K562 (cell line): ENCODE measurements at regions not wholly inside any gene's neighbourhood (a gene's known extent, or its start where the extent isn't known, plus 50 kb on each side); places are given as distances from the start of the nearest gene placed in this dataset.
"Not testable (repeated sequence)": the region's sequence is repeated elsewhere in the genome, so short reads cannot be mapped to it uniquely, and the experiment has no call there.

Experiments used
- ATAC-seq: fragments of 200-7000 bp; cut with Tn5 transposase; 3 replicates; pipeline ENCODE4 v1.9.1; 2020; ENCODE audit warnings: moderate library complexity
- BruUV-seq: library from RNA; stranded (reverse); fragments of 400-500 nt; replicated peaks from 2 replicates; lab custom pipeline; 2021; lab: Mats Ljungman, UMichigan
- CTCF ChIA-PET: fragments of 300-600 bp; formaldehyde crosslinking; extraction: SDS; loops from one replicate; lab custom pipeline; 2021; ENCODE audit warnings: low intra/inter-chr PET ratio; lab: Yijun Ruan, JAX
- POLR2A ChIA-PET: fragments of 300-600, 350-650 bp; sonication (Branson Sonifier 250); formaldehyde crosslinking; extraction: SDS; loops from one replicate; lab custom pipeline; 2021; ENCODE audit warnings: antibody characterized with exemption, inconsistent platforms; lab: Yijun Ruan, JAX
- DNase-seq, 4 experiments: peaks; one replicate each; pipeline versions ENCODE4 v3.0.0 to v3.0.0-alpha.2; 2011 to 2018; ENCODE audit warnings: low spot score in 3 of 4, mixed read lengths in 3 of 4; ENCODE audit errors: extremely low read depth in 1 of 4
- FAIRE-seq: peaks from 2 replicates; lab custom pipeline; 2011; peaks lifted over from hg19 to GRCh38; lab: Jason Lieb, UNC
- H2AFZ ChIP-seq: 2 replicates; pipeline ENCODE4 v1.6.0; 2011; ENCODE audit warnings: low read depth, low read length, control low read depth, inconsistent platforms
- H3K27ac ChIP-seq: fragments of 200-600 bp; 3 replicates; pipeline ENCODE4 v1.8.0; 2011; ENCODE audit warnings: low read depth, mild to moderate bottlenecking, control low read depth, inconsistent platforms, low read length, moderate library complexity, mixed read lengths; ENCODE audit errors: extremely low read depth
- H3K27me3 ChIP-seq, 2 experiments: fragments of 300-600 bp in 1 of 2; 2 replicates in 1 of 2; 3 replicates in 1 of 2; pipeline versions ENCODE4 v1.6.0 to v1.8.0; 2011; ENCODE audit warnings: inconsistent platforms in 2 of 2, low read length in 2 of 2, mild to moderate bottlenecking in 1 of 2, mixed read lengths in 1 of 2, moderate library complexity in 1 of 2; ENCODE audit not compliant: control insufficient read depth in 2 of 2, insufficient read depth in 2 of 2
- H3K36me3 ChIP-seq: fragments of 300-600 bp; 3 replicates; pipeline ENCODE4 v1.8.0; 2011; ENCODE audit warnings: mild to moderate bottlenecking, low read length, inconsistent platforms; ENCODE audit not compliant: control insufficient read depth, insufficient read depth
- H3K4me1 ChIP-seq, 2 experiments: fragments of 200-600 bp in 1 of 2; replicated peaks in 1 of 2; 2 replicates in 1 of 2; 3 replicates in 1 of 2; pipeline versions ENCODE4 v1.5.1 to v1.8.0; 2011; ENCODE audit warnings: inconsistent platforms in 2 of 2, low read length in 2 of 2, mild to moderate bottlenecking in 1 of 2, mixed read lengths in 1 of 2, moderate library complexity in 1 of 2; ENCODE audit not compliant: control insufficient read depth in 2 of 2, insufficient read depth in 2 of 2
- H3K4me2 ChIP-seq: 2 replicates; pipeline ENCODE4 v1.6.1; 2011; ENCODE audit warnings: low read length, control low read depth, inconsistent platforms, mixed read lengths; ENCODE audit not compliant: insufficient read depth
- H3K4me3 ChIP-seq: fragments of 200-600 bp; sonication (generic), shearing (Covaris generic); 2 replicates; pipeline ENCODE4 v1.5.1; 2016; ENCODE audit warnings: control low read depth, inconsistent platforms
- H3K79me2 ChIP-seq: fragments of 200-600 bp; 3 replicates; pipeline ENCODE4 v1.8.0; 2011; ENCODE audit warnings: low read length, inconsistent platforms; ENCODE audit not compliant: control insufficient read depth, insufficient read depth
- H3K9ac ChIP-seq, 2 experiments: 2 replicates each; pipeline versions ENCODE4 v1.6.0 to v1.6.1; 2011; ENCODE audit warnings: low read depth in 2 of 2, low read length in 2 of 2, control low read depth in 1 of 2, inconsistent platforms in 1 of 2, mild to moderate bottlenecking in 1 of 2, mixed read lengths in 1 of 2; ENCODE audit not compliant: insufficient read depth in 1 of 2
- H3K9me1 ChIP-seq: one replicate; pipeline ENCODE4 v1.6.0; 2011; ENCODE audit warnings: inconsistent platforms, mild to moderate bottlenecking, low read length, moderate library complexity; ENCODE audit not compliant: control insufficient read depth, insufficient read depth
- H3K9me3 ChIP-seq: replicated peaks from 2 replicates; pipeline ENCODE4 v1.5.1; 2011; ENCODE audit warnings: low read depth, low read length, inconsistent platforms; ENCODE audit not compliant: control insufficient read depth, insufficient read depth
- H4K20me1 ChIP-seq: replicated peaks from 2 replicates; pipeline ENCODE4 v1.6.1; 2011; ENCODE audit warnings: low read length, inconsistent platforms, mixed read lengths; ENCODE audit not compliant: control insufficient read depth, insufficient read depth
- ARID1B ChIP-seq: fragments of 450-650 bp; IDR thresholded peaks from 2 replicates; pipeline ENCODE4 v1.6.1; 2016; ENCODE audit warnings: antibody characterized with exemption, mild to moderate bottlenecking, inconsistent platforms
- CBFA2T2 ChIP-seq: fragments of 450-650 bp; conservative IDR thresholded peaks from 2 replicates; pipeline ENCODE4 v1.6.1; 2017; ENCODE audit warnings: mild to moderate bottlenecking
- CBFA2T3 ChIP-seq: fragments of 450-650 bp; IDR thresholded peaks from 2 replicates; pipeline ENCODE4 v1.6.1; 2017
- CEBPB ChIP-seq: fragments of 450-650 bp; IDR thresholded peaks from 2 replicates; pipeline ENCODE4 v1.6.1; 2016; ENCODE audit warnings: missing genetic modification characterization, missing compliant biosample characterization
- CXXC5 ChIP-seq: fragments of 250-450 bp; sonication (Bioruptor Pico); IDR thresholded peaks from 2 replicates; pipeline ENCODE4 v1.8.0; 2022; ENCODE audit warnings: inconsistent platforms, mild to moderate bottlenecking, moderate library complexity
- ILF3 ChIP-seq: fragments of 450-650 bp; IDR thresholded peaks from 2 replicates; pipeline ENCODE4 v1.6.1; 2018; ENCODE audit warnings: antibody characterized with exemption, mild to moderate bottlenecking, moderate library complexity, borderline replicate concordance
- KDM1A ChIP-seq, 2 experiments: fragments of 450-650 bp; IDR thresholded peaks; 2 replicates each; pipeline ENCODE4 v1.6.1; 2016; ENCODE audit warnings: mild to moderate bottlenecking in 2 of 2
- NCOR1 ChIP-seq: fragments of 450-650 bp; IDR thresholded peaks from 2 replicates; pipeline ENCODE4 v1.6.1; 2016; ENCODE audit warnings: mild to moderate bottlenecking, moderate library complexity
- SNIP1 ChIP-seq: fragments of 450-650 bp; IDR thresholded peaks from 2 replicates; pipeline ENCODE4 v1.7.1; 2017; ENCODE audit warnings: low read depth, mild to moderate bottlenecking
- TAL1 ChIP-seq: fragments of 450-650 bp; IDR thresholded peaks from 2 replicates; pipeline ENCODE4 v1.6.1; 2016; ENCODE audit warnings: mild to moderate bottlenecking
- TCF3 ChIP-seq: sonication (generic); formaldehyde crosslinking; IDR thresholded peaks from 2 replicates; pipeline ENCODE4 v1.4.0; 2020; ENCODE audit warnings: mild to moderate bottlenecking, missing genetic modification reagents
- TRIM24 ChIP-seq, 2 experiments: fragments of 450-650 bp; IDR thresholded peaks; 2 replicates each; pipeline ENCODE4 v1.6.1; 2016
- ZNF766 ChIP-seq: fragments of 200-800 bp; sonication (Bioruptor generic); conservative IDR thresholded peaks from 2 replicates; pipeline ENCODE4 v1.6.1; 2016; ENCODE audit warnings: missing genetic modification characterization, missing compliant biosample characterization
- WGBS: fragments of 100-300 bp; shearing (Covaris generic); methylation state at CpG from one replicate; pipeline ENCODE4 v1.1.6; 2016; ENCODE audit warnings: low coverage, mixed read lengths; ENCODE audit not compliant: insufficient coverage; ENCODE audit errors: missing lambda C conversion rate; 5-methylcytosine and 5-hydroxymethylcytosine counted together
- in situ Hi-C: fragments of 300-500 bp; cut with MboI; formaldehyde crosslinking; loops from 4 replicates; pipeline ENCODE4 v1.15.0; 2018; ENCODE audit warnings: inconsistent platforms, mixed read lengths
- intact Hi-C: fragments of 100-400 bp; cut with micrococcal nuclease; formaldehyde crosslinking; loops from 2 replicates; pipeline ENCODE4 v1.14.2; 2022
- TF ChIP-seq, protein P1 (sequence below): fragments of 450-650 bp; formaldehyde crosslinking; IDR thresholded peaks from 2 replicates; pipeline ENCODE4 v1.4.0; 2020; ENCODE audit warnings: mild to moderate bottlenecking, mixed read lengths

DNA sequence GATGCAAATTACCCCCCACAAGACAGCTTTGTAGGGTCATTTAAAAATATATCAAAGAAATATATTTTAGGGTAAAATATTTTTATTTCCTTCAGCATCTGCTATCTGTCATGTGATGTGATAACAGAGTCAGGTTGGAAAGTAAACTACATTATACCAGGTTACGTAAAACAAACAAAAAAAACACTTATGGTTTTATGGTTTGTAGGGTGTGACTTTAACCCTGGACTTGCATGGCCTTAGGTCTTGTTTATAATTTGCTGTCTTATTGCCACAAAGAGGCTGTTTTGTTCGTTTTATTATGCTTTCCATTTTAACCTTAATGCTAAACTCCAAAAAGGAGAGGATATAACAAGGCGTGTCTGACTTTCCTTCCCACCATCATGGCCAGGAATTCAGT, 244.5 kb upstream of the MME start:
- Histone ChIP-seq H3K4me2 (no peak overlapping the region), H3K27ac (no peak overlapping the region), H3K36me3 (no peaks in the 10 kb centered on the region), H3K9me3 (no peaks in the 10 kb centered on the region), H2AFZ (no peak overlapping the region), H3K4me1 (no peaks in the 10 kb centered on the region), H3K27me3 (no peaks in the 10 kb centered on the region), H3K9ac (no peak overlapping the region), H3K4me3 (no peak overlapping the region), H3K9me1 (no peaks in the 10 kb centered on the region), H4K20me1 (no peaks in the 10 kb centered on the region), H3K79me2 (no peaks in the 10 kb centered on the region)
- intact Hi-C loops (no loop called here), in situ Hi-C loops (no loop called here)
- ChIA-PET CTCF (no interaction called here), POLR2A (no interaction called here)
- TF ChIP-seq, protein P1, sequence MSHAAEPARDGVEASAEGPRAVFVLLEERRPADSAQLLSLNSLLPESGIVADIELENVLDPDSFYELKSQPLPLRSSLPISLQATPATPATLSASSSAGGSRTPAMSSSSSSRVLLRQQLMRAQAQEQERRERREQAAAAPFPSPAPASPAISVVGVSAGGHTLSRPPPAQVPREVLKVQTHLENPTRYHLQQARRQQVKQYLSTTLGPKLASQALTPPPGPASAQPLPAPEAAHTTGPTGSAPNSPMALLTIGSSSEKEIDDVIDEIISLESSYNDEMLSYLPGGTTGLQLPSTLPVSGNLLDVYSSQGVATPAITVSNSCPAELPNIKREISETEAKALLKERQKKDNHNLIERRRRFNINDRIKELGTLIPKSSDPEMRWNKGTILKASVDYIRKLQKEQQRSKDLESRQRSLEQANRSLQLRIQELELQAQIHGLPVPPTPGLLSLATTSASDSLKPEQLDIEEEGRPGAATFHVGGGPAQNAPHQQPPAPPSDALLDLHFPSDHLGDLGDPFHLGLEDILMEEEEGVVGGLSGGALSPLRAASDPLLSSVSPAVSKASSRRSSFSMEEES, result peak; percentile 9; the same call in 1 of the 2 replicates
- TF ChIP-seq SNIP1, result no peak
- no peak for TF ChIP-seq ILF3
- FAIRE-seq, result no peak
- WGBS, result 19% methylated on average over 3 of the region's 3 CpGs
- BruUV-seq, result no TSS peak
- DNase-seq, result no peak
- ATAC-seq, result no peak

DNA sequence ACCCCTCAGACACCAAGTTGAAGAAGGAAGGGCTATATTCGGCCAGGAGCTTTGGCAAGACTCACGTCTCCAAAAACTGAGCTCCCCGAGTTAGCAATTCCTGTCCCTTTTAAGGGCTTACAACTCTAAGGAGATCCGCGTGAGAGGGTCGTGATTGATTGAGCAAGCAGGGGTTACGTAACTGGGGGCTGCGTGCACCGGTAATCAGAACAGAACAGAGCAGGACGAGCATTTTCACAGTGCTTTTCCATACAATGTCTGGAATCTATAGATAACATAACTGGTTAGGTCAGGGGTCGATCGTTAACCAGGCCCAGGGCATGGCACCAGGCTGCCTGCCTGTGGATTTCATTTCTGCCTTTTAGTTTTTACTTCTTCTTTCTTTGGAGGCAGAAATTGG, 245.3 kb upstream of the MME start:
- H2AFZ ChIP-seq, POLR2A ChIA-PET, H3K4me3 ChIP-seq, CTCF ChIA-PET, H3K36me3 ChIP-seq, H3K9me3 ChIP-seq, H4K20me1 ChIP-seq, H3K27me3 ChIP-seq, in situ Hi-C loops, H3K79me2 ChIP-seq, H3K9me1 ChIP-seq, H3K4me2 ChIP-seq, H3K4me1 ChIP-seq, intact Hi-C loops, H3K27ac ChIP-seq, ATAC-seq, FAIRE-seq, BruUV-seq, H3K9ac ChIP-seq: not testable (repeated sequence)
- WGBS, result 2% methylated on average over 12 of the region's 12 CpGs
- DNase-seq, result peak in 1 of 4 experiments; percentile 6
- peak; percentile 27; the same call in 1 of the 2 replicates for TF ChIP-seq NCOR1
- peak; percentile 39; the same call in 1 of the 2 replicates for TF ChIP-seq CXXC5 (CRISPR knock-in tag)
- peak; percentile 67 for TF ChIP-seq CEBPB
- TF ChIP-seq TRIM24 (IDR thresholded peaks at IDR 0.05), result 0 out of 4 replicates have a peak, but pooled peaks of 1 of the 2 experiments have one; percentile 15
- peak in 1 of 2 experiments; percentile 26; a peak in 1 of 4 replicates for TF ChIP-seq KDM1A (IDR thresholded peaks at IDR 0.05)
- peak; percentile 59 for TF ChIP-seq CBFA2T2
- TF ChIP-seq CBFA2T3, result peak; percentile 71
- peak; percentile 56 for TF ChIP-seq TCF3 (CRISPR knock-in tag)
- TF ChIP-seq TAL1, result peak; percentile 40; the same call in 1 of the 2 replicates
- TF ChIP-seq ARID1B, result 0 out of 2 replicates have a peak, but pooled peaks have one; percentile 26
- TF ChIP-seq ZNF766 (CRISPR knock-in tag), result 0 out of 2 replicates have a peak, but pooled peaks have one; percentile 19
- TF ChIP-seq, all 486 proteins: peak for 11; not testable (repeated sequence) for 475
